Stimulated activated naive CD4-positive, alpha-beta T cell (primary cell): ENCODE measurements at regions not wholly inside any gene's neighbourhood (a gene's known extent, or its start where the extent isn't known, plus 50 kb on each side); places are given as distances from the start of the nearest gene placed in this dataset.
"Not testable (repeated sequence)": the region's sequence is repeated elsewhere in the genome, so short reads cannot be mapped to it uniquely, and the experiment has no call there.

ENCODE experiments used
- DNase-seq, 6 experiments: peaks; one replicate each; lab custom pipeline; 2025; lab: John Stamatoyannopoulos, UW

- no peak for DNase-seq
Observed at GRCh38 chr13:19123502-19123901, 58.1 kb downstream of the TUBA3C start.

- no peak for DNase-seq
Observed at GRCh38 chr13:19117913-19118739, 63.5 kb downstream of the TUBA3C start.

GRCh38 chr13:19109225-19109624 is 72.4 kb downstream of the TUBA3C start:
- DNase-seq = not testable (repeated sequence)

GRCh38 chr13:19103140-19103539 is 78.5 kb downstream of the TUBA3C start:
- no peak for DNase-seq

GRCh38 chr13:19093369-19093768 is 88.3 kb downstream of the TUBA3C start:
- no peak for DNase-seq

GRCh38 chr13:19090495-19090894 is 91.1 kb downstream of the TUBA3C start:
- no peak for DNase-seq

GRCh38 chr13:19089315-19089714 is 92.3 kb downstream of the TUBA3C start:
- DNase-seq = no peak

- no peak for DNase-seq
Observed at GRCh38 chr13:19088416-19088815, 93.2 kb downstream of the TUBA3C start.

- no peak for DNase-seq
Observed at GRCh38 chr13:19085876-19086275, 95.7 kb downstream of the TUBA3C start.

- DNase-seq = no peak
Observed at GRCh38 chr13:19085258-19085657, 96.4 kb downstream of the TUBA3C start.

- no peak for DNase-seq
Observed at GRCh38 chr13:19083340-19083739, 98.3 kb downstream of the TUBA3C start.

GRCh38 chr13:19075418-19075817 is 106.2 kb downstream of the TUBA3C start:
- DNase-seq = no peak

GRCh38 chr13:19074519-19074918 is 107.1 kb downstream of the TUBA3C start:
- no peak for DNase-seq

GRCh38 chr13:19074106-19074505 is 107.5 kb downstream of the TUBA3C start:
- DNase-seq = not testable (repeated sequence)

GRCh38 chr13:19072956-19073706 is 108.5 kb downstream of the TUBA3C start:
- DNase-seq = not testable (repeated sequence)

GRCh38 chr13:19072543-19072942 is 109.1 kb downstream of the TUBA3C start:
- DNase-seq = no peak

GRCh38 chr13:19071161-19071936 is 110.3 kb downstream of the TUBA3C start:
- DNase-seq = no peak

- no peak for DNase-seq
Observed at GRCh38 chr13:19070398-19070735, 111.3 kb downstream of the TUBA3C start.

GRCh38 chr13:19069684-19070397 is 111.8 kb downstream of the TUBA3C start:
- DNase-seq = no peak

GRCh38 chr13:19068691-19069090 is 112.9 kb downstream of the TUBA3C start:
- DNase-seq = no peak

- no peak for DNase-seq
Observed at GRCh38 chr13:19067767-19068166, 113.9 kb downstream of the TUBA3C start.

- DNase-seq = no peak
Observed at GRCh38 chr13:19062801-19063200, 118.8 kb downstream of the TUBA3C start.
